GM12873 (cell line): ENCODE measurements at regions not wholly inside any gene's neighbourhood (a gene's known extent, or its start where the extent isn't known, plus 50 kb on each side); places are given as distances from the start of the nearest gene placed in this dataset.

Experiments
- CTCF ChIP-seq: IDR thresholded peaks from 2 replicates; pipeline ENCODE4 v1.5.1; 2012; ENCODE audit warnings: low read depth, mild to moderate bottlenecking, moderate library complexity, low read length, control low read depth; ENCODE audit not compliant: insufficient read depth; ENCODE audit errors: missing control alignments

GRCh38 chr9:106590759-106591505, 272.0 kb upstream of the ZNF462 start:
- TF ChIP-seq CTCF = no peak

- no peak for TF ChIP-seq CTCF
Measured at GRCh38 chr9:106593201-106593600, 269.8 kb upstream of the ZNF462 start.

GRCh38 chr9:106596984-106597383, 266.0 kb upstream of the ZNF462 start:
- TF ChIP-seq CTCF = no peak

GRCh38 chr9:106600955-106601560, 261.9 kb upstream of the ZNF462 start:
- no peak for TF ChIP-seq CTCF

- no peak for TF ChIP-seq CTCF
Measured at GRCh38 chr9:106602344-106602743, 260.6 kb upstream of the ZNF462 start.

GRCh38 chr9:106613250-106613737, 249.7 kb upstream of the ZNF462 start:
- TF ChIP-seq CTCF = no peak

GRCh38 chr9:106615118-106615889, 247.7 kb upstream of the ZNF462 start:
- TF ChIP-seq CTCF = no peak
